Osteoblast (primary cell): ENCODE measurements at regions not wholly inside any gene's neighbourhood (a gene's known extent, or its start where the extent isn't known, plus 50 kb on each side); places are given as distances from the start of the nearest gene placed in this dataset.

ENCODE experiments used
- DNase-seq: peaks from one replicate; pipeline ENCODE4 v3.0.0; 2011; ENCODE audit warnings: low spot score, mixed read lengths; ENCODE audit not compliant: insufficient read length; ENCODE audit errors: missing footprints
- H2AFZ ChIP-seq: 2 replicates; pipeline ENCODE4 v1.6.0; 2011; ENCODE audit warnings: mild to moderate bottlenecking, low read length
- H3K27ac ChIP-seq: 2 replicates; pipeline ENCODE4 v1.5.1; 2011; ENCODE audit warnings: mild to moderate bottlenecking, low read depth, low read length, moderate library complexity
- H3K27me3 ChIP-seq: 2 replicates; pipeline ENCODE4 v1.6.0; 2012; ENCODE audit warnings: mild to moderate bottlenecking, control low read depth, inconsistent platforms, low read length, moderate library complexity; ENCODE audit not compliant: insufficient read depth
- H3K36me3 ChIP-seq: 2 replicates; pipeline ENCODE4 v1.5.1; 2011; ENCODE audit warnings: mild to moderate bottlenecking, low read length, control low read depth, moderate library complexity; ENCODE audit not compliant: insufficient read depth
- H3K4me1 ChIP-seq: 2 replicates; pipeline ENCODE4 v1.5.1; 2011; ENCODE audit warnings: mild to moderate bottlenecking, low read length, control low read depth, moderate library complexity; ENCODE audit not compliant: insufficient read depth
- H3K4me2 ChIP-seq: 2 replicates; pipeline ENCODE4 v1.6.0; 2011; ENCODE audit warnings: mild to moderate bottlenecking, low read length; ENCODE audit not compliant: insufficient read depth
- H3K4me3 ChIP-seq: fragments of 200-600 bp; sonication (generic); 3 replicates; pipeline ENCODE4 v1.5.1; 2012; ENCODE audit warnings: mild to moderate bottlenecking, low read length, inconsistent platforms; ENCODE audit not compliant: insufficient read depth
- H3K79me2 ChIP-seq: 2 replicates; pipeline ENCODE4 v1.6.0; 2012; ENCODE audit warnings: mild to moderate bottlenecking, low read length, control low read depth, inconsistent platforms; ENCODE audit not compliant: insufficient read depth
- H3K9me3 ChIP-seq: 2 replicates; pipeline ENCODE4 v1.5.1; 2011; ENCODE audit warnings: low read depth, low read length, control low read depth
- H4K20me1 ChIP-seq: 2 replicates; pipeline ENCODE4 v1.6.0; 2012; ENCODE audit warnings: mild to moderate bottlenecking, low read length, control low read depth; ENCODE audit not compliant: insufficient read depth
- CTCF ChIP-seq: IDR thresholded peaks from 2 replicates; pipeline ENCODE4 v1.5.1; 2011; ENCODE audit warnings: mild to moderate bottlenecking, low read depth, low read length, moderate library complexity; ENCODE audit errors: extremely low read depth

DNA sequence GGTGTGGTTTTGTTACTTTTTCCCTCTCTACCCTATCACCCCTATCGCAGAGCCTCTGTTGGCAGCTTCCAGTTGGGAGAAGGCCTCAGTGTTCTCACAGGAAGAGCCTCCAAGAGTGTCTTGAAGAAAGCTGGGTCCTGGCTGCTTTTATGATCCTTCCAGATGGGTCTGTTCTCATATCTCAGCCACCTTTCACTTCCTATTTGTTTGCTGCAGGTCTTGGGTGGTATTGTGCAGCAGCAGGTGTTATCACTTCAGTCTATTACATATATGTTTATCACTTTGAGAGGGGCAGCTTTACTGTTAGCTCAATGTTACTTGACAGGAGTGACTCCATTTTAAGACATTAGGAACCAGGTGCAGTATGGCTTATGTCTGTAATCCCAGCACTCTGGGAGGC is 59.2 kb upstream of the GDNF start:
- Histone ChIP-seq H3K36me3 (no peaks in the 10 kb centered on the region), H3K27ac (no peak overlapping the region), H3K4me3 (no peak overlapping the region), H3K27me3 (peaks cover 6% of the 10 kb centered on the region), H3K79me2 (no peaks in the 10 kb centered on the region), H3K4me1 (no peaks in the 10 kb centered on the region), H3K4me2 (no peak overlapping the region), H2AFZ (no peak overlapping the region), H3K9me3 (no peaks in the 10 kb centered on the region), H4K20me1 (no peaks in the 10 kb centered on the region)
- no peak for TF ChIP-seq CTCF
- no peak for DNase-seq

DNA sequence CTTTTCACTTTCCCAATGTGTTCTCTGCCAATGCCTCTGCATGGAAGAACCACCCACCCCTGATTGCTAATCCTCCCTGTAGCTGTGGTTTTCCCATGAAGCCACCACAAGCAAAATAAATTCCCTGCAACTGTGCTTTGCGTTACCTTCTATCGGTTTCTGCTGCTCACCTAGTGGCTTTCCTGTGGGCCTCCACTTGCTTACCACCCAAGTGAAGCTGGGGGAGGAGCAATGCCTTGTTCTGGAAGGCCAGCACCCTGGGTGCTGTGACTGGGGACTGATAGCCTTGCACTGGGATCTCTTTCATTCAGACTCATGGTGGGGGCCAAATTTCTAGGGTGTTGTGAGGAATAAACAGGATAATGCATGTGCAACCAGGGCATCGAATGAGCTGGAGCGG is 56.3 kb upstream of the GDNF start:
- no peak overlapping the region for H2AFZ ChIP-seq
- no peaks in the 10 kb centered on the region for H3K4me1 ChIP-seq
- no peaks in the 10 kb centered on the region for H3K36me3 ChIP-seq
- no peak overlapping the region for H3K4me3 ChIP-seq
- TF ChIP-seq CTCF = no peak
- H3K27me3 ChIP-seq = peaks cover 6% of the 10 kb centered on the region
- no peaks in the 10 kb centered on the region for H3K9me3 ChIP-seq
- no peak overlapping the region for H3K4me2 ChIP-seq
- H4K20me1 ChIP-seq = no peaks in the 10 kb centered on the region
- no peak overlapping the region for H3K27ac ChIP-seq
- no peaks in the 10 kb centered on the region for H3K79me2 ChIP-seq
- DNase-seq = no peak

GRCh38 chr5:37893434-37894134 is 53.7 kb upstream of the GDNF start:
- Histone ChIP-seq H3K4me1 (peaks cover 14% of the 10 kb centered on the region), H3K36me3 (no peaks in the 10 kb centered on the region), H3K9me3 (no peaks in the 10 kb centered on the region), H3K4me2 (no peak overlapping the region), H3K27me3 (peaks cover 6% of the 10 kb centered on the region), H3K79me2 (no peaks in the 10 kb centered on the region), H3K27ac (no peak overlapping the region), H4K20me1 (no peaks in the 10 kb centered on the region), H2AFZ (no peak overlapping the region), H3K4me3 (no peak overlapping the region)
- no peak for DNase-seq
- no peak for TF ChIP-seq CTCF

GRCh38 chr5:37892586-37892985 is 52.7 kb upstream of the GDNF start:
- Histone ChIP-seq H2AFZ (no peak overlapping the region), H3K4me2 (no peak overlapping the region), H3K27ac (no peak overlapping the region), H3K4me1 (peaks cover 16% of the 10 kb centered on the region), H3K27me3 (peaks cover 3% of the 10 kb centered on the region), H3K36me3 (no peaks in the 10 kb centered on the region), H3K79me2 (no peaks in the 10 kb centered on the region), H4K20me1 (no peaks in the 10 kb centered on the region), H3K9me3 (no peaks in the 10 kb centered on the region), H3K4me3 (no peak overlapping the region)
- TF ChIP-seq CTCF = no peak
- DNase-seq = no peak
